D341Med (cell line): ENCODE measurements at regions not wholly inside any gene's neighbourhood (a gene's known extent, or its start where the extent isn't known, plus 50 kb on each side); places are given as distances from the start of the nearest gene placed in this dataset.
"Not testable (repeated sequence)": the region's sequence is repeated elsewhere in the genome, so short reads cannot be mapped to it uniquely, and the experiment has no call there.

Source experiments
- DNase-seq: peaks from one replicate; pipeline ENCODE4 v3.0.0; 2012; ENCODE audit warnings: low spot score

DNA sequence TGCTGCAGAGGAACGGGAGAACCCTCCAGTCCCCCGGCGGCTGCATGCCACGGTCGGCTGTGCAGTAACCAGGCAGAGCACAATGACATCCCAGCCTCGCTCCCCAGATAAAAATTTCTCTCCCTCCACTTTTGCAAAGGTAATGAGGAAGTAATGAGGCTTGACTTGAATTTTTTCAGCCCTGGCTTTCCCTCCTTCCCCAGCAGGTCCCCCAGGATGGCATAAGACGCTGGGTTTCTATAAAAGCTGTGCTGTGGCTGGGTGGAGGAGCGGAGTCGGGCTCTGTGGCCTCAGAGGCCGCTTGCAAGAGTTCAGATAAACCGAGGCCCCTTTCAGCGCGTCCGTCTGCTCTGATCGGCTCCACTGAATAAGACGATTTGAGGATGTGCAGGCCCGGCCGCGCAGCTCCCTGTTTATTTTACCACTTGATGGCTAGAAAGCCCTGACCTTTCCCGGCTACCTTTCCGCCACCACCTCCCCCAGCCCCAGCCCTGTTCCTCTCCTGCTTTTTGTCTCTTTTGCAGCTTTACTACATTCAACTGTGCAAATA is 351.9 kb upstream of the IRX2 start:
- no peak for DNase-seq

- no peak for DNase-seq
Observed at GRCh38 chr5:3102531-3102930, 351.1 kb upstream of the IRX2 start.

- no peak for DNase-seq
Observed at GRCh38 chr5:3101561-3101960, 350.1 kb upstream of the IRX2 start.

DNA sequence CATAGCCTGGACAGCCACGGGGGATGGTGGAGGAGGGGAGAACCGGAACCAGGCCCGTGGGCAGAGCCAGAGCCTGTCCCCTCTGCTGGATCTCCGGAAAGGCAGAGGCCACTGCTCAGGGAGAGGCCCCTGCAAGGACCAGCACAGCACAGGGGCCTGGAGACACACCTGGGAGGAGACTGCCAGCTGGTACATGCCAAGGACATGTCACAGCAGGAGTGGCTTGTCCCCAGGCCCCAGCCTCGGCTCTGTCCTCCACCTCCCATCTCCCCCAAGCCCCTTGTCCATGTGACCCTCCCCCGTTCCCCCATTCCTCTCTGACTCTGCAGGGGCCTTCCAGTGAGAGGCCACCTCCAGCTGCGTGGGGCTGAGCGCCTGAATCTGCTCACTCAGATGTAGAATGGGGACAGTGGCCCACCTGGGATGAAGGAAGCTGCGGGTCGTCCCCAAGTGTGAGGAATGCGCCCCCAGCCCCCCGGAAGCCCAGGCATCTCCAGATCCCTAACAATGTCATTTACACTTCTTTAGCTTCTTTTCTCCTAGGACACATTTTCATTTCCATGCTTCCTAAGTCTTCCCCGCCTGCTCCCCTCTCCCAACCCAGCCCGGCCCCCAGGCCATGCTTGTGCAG is 349.6 kb upstream of the IRX2 start:
- no peak for DNase-seq

- no peak for DNase-seq
Observed at GRCh38 chr5:3099954-3100353, 348.5 kb upstream of the IRX2 start.

DNA sequence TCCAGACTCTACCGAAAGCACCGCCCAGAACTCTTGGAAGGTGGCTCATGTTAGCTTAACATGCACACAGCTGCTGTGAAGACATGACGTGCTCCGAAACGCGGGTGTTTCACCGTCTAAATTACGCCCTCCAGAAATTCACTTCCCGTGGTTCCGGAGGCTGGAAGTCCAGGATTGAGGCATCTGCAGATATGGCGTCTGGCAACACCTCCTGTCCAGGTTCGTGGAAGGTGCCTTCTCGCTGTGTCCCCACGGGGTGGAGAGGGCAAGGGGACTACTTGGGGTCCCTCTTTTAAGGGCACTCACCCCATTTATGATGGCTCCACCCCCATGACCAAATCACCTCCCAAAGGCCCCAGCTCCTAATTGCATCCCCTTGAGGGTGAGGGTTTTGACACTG is 348.0 kb upstream of the IRX2 start:
- no peak for DNase-seq

DNA sequence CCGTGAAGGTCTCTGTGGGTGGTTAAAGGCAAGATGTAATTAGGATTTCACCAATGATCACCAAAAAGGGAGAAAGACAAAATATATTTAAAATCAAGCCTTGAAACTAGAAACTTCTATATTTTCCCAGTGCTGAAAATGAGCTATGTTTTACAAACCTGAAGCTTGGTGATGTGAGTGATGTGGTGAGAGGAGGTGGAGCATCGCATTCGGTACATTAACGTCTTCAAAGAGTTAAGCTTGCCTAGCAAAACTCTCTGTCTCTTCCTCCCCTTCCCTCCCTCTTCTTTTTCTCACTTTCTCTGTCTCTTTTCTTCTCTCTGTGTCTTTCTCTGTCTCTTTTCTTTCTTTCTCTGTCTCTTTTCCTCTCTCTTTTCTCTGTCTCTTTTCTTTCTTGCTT is 347.3 kb upstream of the IRX2 start:
- DNase-seq: no peak

DNA sequence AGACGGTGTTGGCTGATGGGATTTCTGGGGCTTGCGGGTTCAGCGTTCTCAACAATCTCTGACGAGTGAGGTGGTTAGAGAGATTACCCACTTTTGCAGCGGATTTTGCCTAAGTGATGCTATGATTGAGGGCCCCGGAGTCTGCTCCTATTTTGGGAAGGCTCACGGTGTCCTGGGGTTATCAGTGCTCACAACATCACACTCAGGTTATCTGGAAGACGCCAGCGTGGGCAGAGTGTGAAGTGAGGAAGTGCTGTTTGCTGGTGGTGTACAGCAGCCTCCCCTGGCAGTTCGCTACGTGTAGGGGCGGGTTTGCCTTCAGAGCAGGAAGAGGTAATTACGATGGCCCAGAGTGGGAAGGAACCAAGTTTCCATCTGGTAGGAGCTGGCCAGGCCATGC is 341.2 kb upstream of the IRX2 start:
- DNase-seq: no peak

DNA sequence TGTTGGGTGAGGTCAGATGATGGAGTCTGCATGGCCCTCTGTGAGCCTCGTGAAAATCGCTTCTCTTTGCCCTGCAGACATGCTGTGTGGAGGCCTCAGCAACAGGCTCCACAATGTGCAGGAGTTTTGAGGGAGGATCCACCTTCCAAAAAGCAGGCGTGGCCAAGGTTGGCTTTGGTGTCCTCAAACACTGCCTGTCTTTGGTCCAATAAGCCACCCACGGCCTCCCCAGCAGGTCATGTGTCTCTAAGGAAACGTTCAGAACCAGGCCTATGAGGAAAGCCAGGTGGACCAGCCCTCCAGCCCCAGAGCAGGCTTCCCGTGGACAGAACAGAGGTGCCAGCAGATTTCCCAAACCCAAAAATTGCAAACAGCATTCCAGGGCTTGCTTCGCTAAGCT is 340.7 kb upstream of the IRX2 start:
- DNase-seq: no peak

DNA sequence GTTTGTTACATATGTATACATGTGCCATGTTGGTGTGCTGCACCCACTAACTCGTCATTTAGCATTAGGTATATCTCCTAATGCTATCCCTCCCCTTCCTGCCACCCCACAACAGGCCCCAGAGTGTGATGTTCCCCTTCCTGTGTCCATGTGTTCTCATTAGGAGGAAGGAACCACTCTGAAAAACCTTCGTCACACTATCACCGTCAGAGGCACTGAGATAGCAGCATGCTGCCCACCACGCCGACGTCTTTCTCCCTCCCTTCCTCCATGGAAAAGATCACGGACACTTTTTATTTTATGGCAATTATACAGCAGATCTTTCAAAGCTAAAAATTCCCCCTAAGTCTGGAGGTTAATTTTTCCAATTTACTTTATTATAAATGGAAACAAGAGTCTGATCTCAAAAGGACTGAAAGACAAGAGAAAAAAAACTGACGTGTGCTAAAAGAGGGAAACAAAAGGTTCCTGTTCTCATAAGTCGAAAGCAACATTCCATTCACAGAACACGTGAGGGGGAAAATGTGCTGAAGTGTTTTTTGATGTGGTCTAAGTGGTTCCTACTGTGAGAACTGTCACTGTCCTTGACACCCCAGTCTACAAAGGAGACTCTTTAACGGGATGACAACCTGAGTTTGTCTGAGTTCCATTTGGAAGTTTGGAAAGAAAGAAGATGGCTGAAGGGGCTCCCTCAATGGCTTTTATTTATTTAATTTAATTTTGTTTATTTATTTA is 339.7 kb upstream of the IRX2 start:
- no peak for DNase-seq

DNA sequence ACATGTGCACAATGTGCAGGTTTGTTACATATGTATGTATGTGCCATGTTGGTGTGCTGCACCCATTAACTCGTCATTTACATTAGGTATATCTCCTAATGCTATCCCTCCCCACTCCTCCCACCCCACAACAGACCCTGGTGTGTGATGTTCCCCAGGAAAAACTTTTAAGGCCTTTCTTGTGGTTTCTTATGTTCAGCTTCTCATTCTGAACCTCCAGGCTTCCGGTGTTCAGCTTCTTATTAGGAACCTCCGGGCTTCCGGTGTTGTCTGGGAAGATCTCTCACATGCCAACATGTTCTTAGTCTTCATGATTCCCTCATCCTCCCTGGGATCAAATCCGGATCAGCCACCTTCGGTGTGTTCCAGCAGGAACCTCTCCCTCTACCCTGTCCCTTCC is 338.8 kb upstream of the IRX2 start:
- not testable (repeated sequence) for DNase-seq

DNA sequence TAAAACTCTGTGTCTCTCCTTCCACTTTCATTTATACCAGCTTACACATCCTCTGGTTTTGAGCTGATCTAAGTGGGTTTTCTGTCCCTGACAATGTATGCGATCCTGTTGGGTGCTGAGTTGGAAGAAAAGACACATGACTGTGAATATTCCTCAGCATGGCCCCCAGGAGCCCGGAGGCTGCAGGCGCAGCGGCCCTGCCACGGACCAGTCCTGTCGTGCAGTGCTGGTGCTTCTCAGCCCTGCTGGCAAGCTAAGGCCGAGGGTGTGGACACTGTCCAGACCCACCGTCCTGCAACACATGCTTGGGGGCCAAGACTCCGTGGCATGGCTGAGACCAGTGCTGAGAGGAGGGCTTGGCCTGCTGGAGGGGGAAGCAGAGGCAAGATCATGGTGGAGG is 328.9 kb upstream of the IRX2 start:
- no peak for DNase-seq

- DNase-seq: no peak
Observed at GRCh38 chr5:3077684-3078083, 326.2 kb upstream of the IRX2 start.

GRCh38 chr5:3075309-3075708 is 323.8 kb upstream of the IRX2 start:
- DNase-seq: no peak

GRCh38 chr5:3068401-3068800 is 316.9 kb upstream of the IRX2 start:
- DNase-seq: no peak

GRCh38 chr5:3060283-3060682 is 308.8 kb upstream of the IRX2 start:
- DNase-seq: no peak

- DNase-seq: no peak
Observed at GRCh38 chr5:3059488-3059887, 308.0 kb upstream of the IRX2 start.

DNA sequence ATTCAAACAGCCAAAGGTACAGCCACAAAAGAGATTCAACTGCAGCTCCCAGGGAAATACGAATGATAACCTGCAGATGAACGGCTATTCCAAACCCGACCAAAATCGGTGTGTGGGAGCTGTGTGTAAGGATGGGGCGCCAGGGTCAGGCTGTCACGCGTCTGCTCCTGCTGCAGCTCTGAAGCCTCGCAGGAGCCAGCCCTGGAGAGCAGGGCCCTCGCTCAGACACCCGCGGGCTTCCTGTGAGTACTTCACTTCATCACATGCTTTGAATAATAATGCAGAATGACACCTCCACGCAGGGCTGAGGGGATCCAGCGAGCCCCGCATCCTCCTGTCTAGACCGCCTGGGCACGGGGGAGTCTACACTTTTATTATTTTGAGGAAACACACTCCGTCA is 307.5 kb upstream of the IRX2 start:
- no peak for DNase-seq

GRCh38 chr5:3056866-3057265 is 305.4 kb upstream of the IRX2 start:
- DNase-seq: no peak

- DNase-seq: no peak
Observed at GRCh38 chr5:3051400-3051799, 299.9 kb upstream of the IRX2 start.

DNA sequence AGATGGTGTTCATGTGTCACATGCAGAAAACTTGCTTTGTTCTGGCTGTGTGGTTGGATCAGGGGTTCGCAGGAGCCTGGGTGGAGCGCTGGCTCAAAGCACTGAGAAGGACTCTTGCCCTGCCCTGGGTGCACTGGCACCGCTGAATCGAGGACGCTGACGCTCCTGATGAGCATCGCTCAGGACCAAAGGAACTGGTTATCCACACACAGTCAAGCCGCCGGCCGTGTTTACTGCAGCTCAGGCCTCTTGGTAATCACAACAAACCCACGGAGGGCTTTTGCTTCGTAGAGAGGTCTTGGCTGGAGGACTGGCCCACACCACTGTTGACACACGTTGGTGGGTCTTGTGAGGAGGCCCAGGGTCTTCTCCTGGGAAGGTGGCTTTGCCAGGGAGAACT is 299.4 kb upstream of the IRX2 start:
- no peak for DNase-seq

GRCh38 chr5:3049261-3049660 is 297.8 kb upstream of the IRX2 start:
- no peak for DNase-seq

DNA sequence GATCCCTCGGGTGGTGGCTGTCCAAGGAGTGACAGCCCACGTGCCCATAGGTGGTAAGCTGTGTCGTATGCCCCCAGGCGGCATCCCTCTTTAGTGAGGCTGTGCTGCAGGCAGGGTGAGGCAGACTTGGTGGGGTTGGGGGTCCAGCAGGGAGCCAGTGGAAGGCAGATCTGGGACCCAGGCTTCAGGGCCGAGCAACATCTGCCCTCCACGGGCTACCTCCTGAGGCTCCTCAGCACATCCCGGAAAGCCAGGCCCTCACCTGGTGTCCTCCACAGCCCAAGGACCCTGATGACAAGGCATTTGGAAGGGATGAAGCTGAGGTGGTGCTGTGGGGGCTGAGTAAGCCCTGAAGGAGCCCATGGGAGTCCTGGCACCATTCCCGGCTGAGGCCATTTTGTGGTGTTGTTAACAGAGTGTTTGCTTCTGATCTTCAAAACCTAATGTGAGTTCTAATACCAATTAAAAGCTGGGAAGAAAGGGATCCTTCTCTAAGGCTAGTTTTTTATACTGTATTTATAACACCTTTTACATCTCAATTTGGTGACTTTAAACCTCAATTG is 295.8 kb upstream of the IRX2 start:
- DNase-seq: no peak

GRCh38 chr5:3043600-3043999 is 292.1 kb upstream of the IRX2 start:
- DNase-seq: no peak
